Fibroblast of villous mesenchyme (primary cell): ENCODE measurements at regions not wholly inside any gene's neighbourhood (a gene's known extent, or its start where the extent isn't known, plus 50 kb on each side); places are given as distances from the start of the nearest gene placed in this dataset.

ENCODE experiments used
- DNase-seq: peaks from one replicate; pipeline ENCODE4 v3.0.0-alpha.2; 2010; ENCODE audit warnings: low read depth
- H3K4me3 ChIP-seq: 2 replicates; pipeline ENCODE4 v1.5.1; 2011; ENCODE audit warnings: low read depth, mild to moderate bottlenecking, low read length
- TF ChIP-seq, protein P1 (sequence below): IDR thresholded peaks from 2 replicates; pipeline ENCODE4 v1.5.1; 2012; ENCODE audit warnings: low read depth, mild to moderate bottlenecking, low read length; ENCODE audit not compliant: insufficient read depth

- no peak overlapping the region for H3K4me3 ChIP-seq
- TF ChIP-seq, protein P1, sequence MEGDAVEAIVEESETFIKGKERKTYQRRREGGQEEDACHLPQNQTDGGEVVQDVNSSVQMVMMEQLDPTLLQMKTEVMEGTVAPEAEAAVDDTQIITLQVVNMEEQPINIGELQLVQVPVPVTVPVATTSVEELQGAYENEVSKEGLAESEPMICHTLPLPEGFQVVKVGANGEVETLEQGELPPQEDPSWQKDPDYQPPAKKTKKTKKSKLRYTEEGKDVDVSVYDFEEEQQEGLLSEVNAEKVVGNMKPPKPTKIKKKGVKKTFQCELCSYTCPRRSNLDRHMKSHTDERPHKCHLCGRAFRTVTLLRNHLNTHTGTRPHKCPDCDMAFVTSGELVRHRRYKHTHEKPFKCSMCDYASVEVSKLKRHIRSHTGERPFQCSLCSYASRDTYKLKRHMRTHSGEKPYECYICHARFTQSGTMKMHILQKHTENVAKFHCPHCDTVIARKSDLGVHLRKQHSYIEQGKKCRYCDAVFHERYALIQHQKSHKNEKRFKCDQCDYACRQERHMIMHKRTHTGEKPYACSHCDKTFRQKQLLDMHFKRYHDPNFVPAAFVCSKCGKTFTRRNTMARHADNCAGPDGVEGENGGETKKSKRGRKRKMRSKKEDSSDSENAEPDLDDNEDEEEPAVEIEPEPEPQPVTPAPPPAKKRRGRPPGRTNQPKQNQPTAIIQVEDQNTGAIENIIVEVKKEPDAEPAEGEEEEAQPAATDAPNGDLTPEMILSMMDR: no peak
- DNase-seq: peak; percentile 33
Observed at GRCh38 chr15:95405447-95405846, 925.1 kb upstream of the NR2F2 start.

DNA sequence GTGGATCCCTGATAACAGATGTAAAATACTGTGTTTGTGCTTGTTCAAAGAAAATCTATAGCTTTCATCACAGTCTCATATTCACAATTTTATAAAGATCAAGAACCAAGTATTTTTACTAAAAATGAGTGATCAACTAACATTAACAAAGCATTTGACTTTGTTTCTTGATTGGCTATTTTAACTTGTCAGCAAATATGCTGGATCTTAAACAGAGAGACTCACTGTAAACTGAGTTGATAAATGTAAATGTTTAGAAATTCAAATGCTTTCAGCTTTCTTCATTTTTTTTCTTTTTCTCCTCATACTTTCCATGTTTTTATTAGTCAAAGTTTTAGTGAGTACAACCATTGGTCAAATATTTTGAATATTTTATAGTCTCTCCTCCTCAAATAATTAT, 923.0 kb upstream of the NR2F2 start:
- no peak overlapping the region for H3K4me3 ChIP-seq
- TF ChIP-seq, protein P1: no peak
- DNase-seq: no peak

GRCh38 chr15:95409211-95409610, 921.3 kb upstream of the NR2F2 start:
- no peak overlapping the region for H3K4me3 ChIP-seq
- DNase-seq: no peak
- TF ChIP-seq, protein P1: no peak

- peak; percentile 49 for DNase-seq
- TF ChIP-seq, protein P1: no peak
- no peak overlapping the region for H3K4me3 ChIP-seq
Observed at GRCh38 chr15:95409626-95410310, 920.7 kb upstream of the NR2F2 start.

DNA sequence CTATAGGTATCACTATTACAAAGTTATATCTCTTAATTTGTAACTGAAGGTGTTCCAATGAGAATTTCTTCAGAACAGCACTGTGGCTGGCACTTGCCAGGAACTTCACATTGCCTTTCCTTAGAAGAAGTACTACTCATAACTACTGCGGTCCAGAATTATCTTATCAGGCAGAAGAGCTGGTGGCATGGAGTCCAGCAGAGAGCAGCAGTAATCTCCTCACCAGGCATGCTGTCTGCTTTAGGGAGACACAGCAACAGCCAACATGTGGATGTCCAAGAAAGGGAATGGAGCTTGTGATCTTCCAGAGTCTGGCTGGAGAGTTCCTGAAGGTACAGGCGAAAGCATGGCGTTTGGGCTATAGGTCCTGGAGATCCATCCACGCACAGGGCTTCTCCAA, 919.7 kb upstream of the NR2F2 start:
- TF ChIP-seq, protein P1: no peak
- no peak for DNase-seq
- no peak overlapping the region for H3K4me3 ChIP-seq

- TF ChIP-seq, protein P1: no peak
- DNase-seq: peak; percentile 20
- H3K4me3 ChIP-seq: no peak overlapping the region
Observed at GRCh38 chr15:95416576-95416975, 913.9 kb upstream of the NR2F2 start.

- DNase-seq: peak; percentile 71
- H3K4me3 ChIP-seq: no peak overlapping the region
- TF ChIP-seq, protein P1: no peak
Observed at GRCh38 chr15:95417761-95418160, 912.7 kb upstream of the NR2F2 start.
